MCF 10A (cell line): ENCODE measurements at regions not wholly inside any gene's neighbourhood (a gene's known extent, or its start where the extent isn't known, plus 50 kb on each side); places are given as distances from the start of the nearest gene placed in this dataset.

Source experiments
- BruUV-seq: library from RNA; stranded (reverse); fragments of 400-500 nt; replicated peaks from 2 replicates; lab custom pipeline; 2021; lab: Mats Ljungman, UMichigan
- CTCF ChIA-PET: fragments of 300-600 bp; sonication (Branson Sonifier 250); formaldehyde crosslinking; extraction: SDS; loops from one replicate; lab custom pipeline; 2021; ENCODE audit warnings: antibody characterized with exemption, inconsistent platforms; lab: Yijun Ruan, JAX
- POLR2A ChIA-PET: fragments of 300-600, 350-650 bp; sonication (Branson Sonifier 250); formaldehyde crosslinking; extraction: SDS; loops from one replicate; lab custom pipeline; 2020; ENCODE audit warnings: antibody characterized with exemption, inconsistent platforms; lab: Yijun Ruan, JAX
- DNase-seq: peaks from one replicate; pipeline ENCODE4 v3.0.0-alpha.2; 2018; ENCODE audit not compliant: unreplicated experiment
- H3K27ac Mint-ChIP-seq: one replicate; pipeline ENCODE4 v1.8.0; 2022; ENCODE audit warnings: mild to moderate bottlenecking, low read depth, mixed read lengths; ENCODE audit not compliant: unreplicated experiment
- H3K27me3 Mint-ChIP-seq: one replicate; pipeline ENCODE4 v1.8.0; 2022; ENCODE audit warnings: mixed read lengths; ENCODE audit not compliant: insufficient read depth, unreplicated experiment
- H3K36me3 Mint-ChIP-seq: one replicate; pipeline ENCODE4 v1.8.0; 2022; ENCODE audit warnings: mild to moderate bottlenecking, moderate library complexity, mixed read lengths; ENCODE audit not compliant: insufficient read depth, unreplicated experiment
- H3K4me1 Mint-ChIP-seq: one replicate; pipeline ENCODE4 v1.8.0; 2022; ENCODE audit warnings: mixed read lengths; ENCODE audit not compliant: insufficient read depth, unreplicated experiment
- H3K4me3 Mint-ChIP-seq: one replicate; pipeline ENCODE4 v1.8.0; 2022; ENCODE audit warnings: mild to moderate bottlenecking, moderate library complexity, mixed read lengths; ENCODE audit not compliant: unreplicated experiment
- H3K9me3 Mint-ChIP-seq: one replicate; pipeline ENCODE4 v1.8.0; 2022; ENCODE audit warnings: mixed read lengths; ENCODE audit not compliant: unreplicated experiment
- CTCF ChIP-seq: fragments of 200-600 bp; IDR thresholded peaks from one replicate; pipeline ENCODE4 v1.8.0; 2022; ENCODE audit warnings: antibody characterized with exemption, mild to moderate bottlenecking; ENCODE audit not compliant: unreplicated experiment
- intact Hi-C: fragments of 100-400 bp; cut with micrococcal nuclease; formaldehyde crosslinking; loops from 2 replicates; pipeline ENCODE4 v1.14.1; 2022

GRCh38 chr6:92922216-92922806 lies 497.0 kb downstream of the EPHA7 start:
- intact Hi-C loops = no loop called here
- no peak overlapping the region for H3K4me3 Mint-ChIP-seq
- H3K9me3 Mint-ChIP-seq = no peaks in the 10 kb centered on the region
- TF ChIP-seq CTCF = no peak
- DNase-seq = peak; percentile 7
- H3K27ac Mint-ChIP-seq = no peak overlapping the region
- H3K36me3 Mint-ChIP-seq = no peaks in the 10 kb centered on the region
- no TSS peak for BruUV-seq
- peaks cover 11% of the 10 kb centered on the region for H3K27me3 Mint-ChIP-seq
- no peaks in the 10 kb centered on the region for H3K4me1 Mint-ChIP-seq
- CTCF ChIA-PET = no interaction called here
- POLR2A ChIA-PET = no interaction called here

- Mint-ChIP-seq H3K27me3 (peaks cover 28% of the 10 kb centered on the region), H3K36me3 (no peaks in the 10 kb centered on the region), H3K4me1 (no peaks in the 10 kb centered on the region), H3K4me3 (no peak overlapping the region), H3K27ac (no peak overlapping the region), H3K9me3 (no peaks in the 10 kb centered on the region)
- intact Hi-C loops = no loop called here
- POLR2A ChIA-PET = no interaction called here
- BruUV-seq = no TSS peak
- CTCF ChIA-PET = no interaction called here
- no peak for DNase-seq
- no peak for TF ChIP-seq CTCF
Observed at GRCh38 chr6:92915466-92915865, 503.9 kb downstream of the EPHA7 start.

- DNase-seq = no peak
- Mint-ChIP-seq H3K9me3 (no peaks in the 10 kb centered on the region), H3K27ac (no peak overlapping the region), H3K4me1 (no peaks in the 10 kb centered on the region), H3K27me3 (peaks cover 50% of the 10 kb centered on the region), H3K4me3 (no peak overlapping the region), H3K36me3 (no peaks in the 10 kb centered on the region)
- ChIA-PET POLR2A (interaction anchor here (0.6 kb wide), 1 partner anchor 121 kb away, joined by 3 read pairs; no protein-coding TSS in a partner anchor), CTCF (no interaction called here)
- intact Hi-C loops = no loop called here
- no TSS peak for BruUV-seq
- no peak for TF ChIP-seq CTCF
Observed at GRCh38 chr6:92911301-92911700, 508.1 kb downstream of the EPHA7 start.

GRCh38 chr6:92910646-92911045 lies 508.7 kb downstream of the EPHA7 start:
- POLR2A ChIA-PET = interaction anchor here (0.6 kb wide), 1 partner anchor 121 kb away, joined by 3 read pairs; no protein-coding TSS in a partner anchor
- H3K36me3 Mint-ChIP-seq = no peaks in the 10 kb centered on the region
- peaks cover 45% of the 10 kb centered on the region for H3K27me3 Mint-ChIP-seq
- H3K4me3 Mint-ChIP-seq = no peak overlapping the region
- CTCF ChIA-PET = no interaction called here
- H3K4me1 Mint-ChIP-seq = no peaks in the 10 kb centered on the region
- no peak for TF ChIP-seq CTCF
- no peak for DNase-seq
- no peaks in the 10 kb centered on the region for H3K9me3 Mint-ChIP-seq
- BruUV-seq = no TSS peak
- H3K27ac Mint-ChIP-seq = no peak overlapping the region
- intact Hi-C loops = no loop called here
